ENCODE measurements at regions not wholly inside any gene's neighbourhood (a gene's known extent, or its start where the extent isn't known, plus 50 kb on each side); places are given as distances from the start of the nearest gene placed in this dataset.
"Not testable (repeated sequence)": the region's sequence is repeated elsewhere in the genome, so short reads cannot be mapped to it uniquely, and the experiment has no call there.

DNA sequence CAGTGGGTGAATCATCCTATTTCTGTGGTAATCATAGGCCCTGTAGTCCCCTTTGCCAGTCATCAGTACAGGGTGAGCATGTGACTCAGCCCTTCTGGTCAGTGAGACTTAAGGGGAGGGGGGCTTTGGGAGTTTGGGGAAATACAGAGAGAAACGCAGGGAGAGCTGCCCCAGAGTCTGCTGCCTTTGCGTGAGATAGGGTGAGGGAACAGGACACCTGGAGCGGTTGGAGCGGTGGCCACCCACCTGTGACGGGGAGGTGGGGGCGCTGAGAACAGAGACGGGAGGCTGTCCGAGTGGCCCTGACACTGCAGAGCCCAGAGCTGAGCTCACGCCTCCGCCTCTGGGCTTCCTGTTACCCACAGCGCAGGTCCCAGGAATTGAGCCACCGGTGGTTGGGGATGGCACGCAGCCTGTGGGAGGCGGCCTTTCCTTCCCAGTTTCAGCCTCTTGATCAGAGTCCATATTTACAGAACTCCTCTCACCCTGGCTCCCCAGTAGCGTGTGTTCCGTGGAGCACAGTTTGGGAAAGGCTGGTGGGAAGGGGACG, 92.0 kb upstream of the ERCC6L2 start:
- no peak for DNase-seq

DNA sequence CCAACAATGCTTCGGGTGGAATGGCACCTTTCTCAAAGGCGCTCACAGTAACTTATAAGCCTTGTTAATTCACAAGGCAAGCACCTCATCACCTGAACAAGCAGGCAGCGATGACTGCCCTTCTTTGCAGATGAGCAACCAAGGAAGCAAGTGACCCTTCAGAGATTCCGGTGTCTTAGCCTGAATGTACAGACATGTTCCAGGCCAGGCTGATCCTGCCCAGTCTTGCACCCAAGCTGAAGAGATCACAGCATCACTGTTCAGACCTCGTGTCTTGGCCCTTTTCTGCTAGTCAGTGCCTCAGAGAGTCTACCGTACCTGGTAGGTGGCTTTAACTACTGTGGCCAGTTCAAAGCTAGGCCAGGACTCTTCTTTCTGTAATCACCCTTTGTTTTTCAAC, 94.7 kb upstream of the ERCC6L2 start:
- DNase-seq: no peak

DNA sequence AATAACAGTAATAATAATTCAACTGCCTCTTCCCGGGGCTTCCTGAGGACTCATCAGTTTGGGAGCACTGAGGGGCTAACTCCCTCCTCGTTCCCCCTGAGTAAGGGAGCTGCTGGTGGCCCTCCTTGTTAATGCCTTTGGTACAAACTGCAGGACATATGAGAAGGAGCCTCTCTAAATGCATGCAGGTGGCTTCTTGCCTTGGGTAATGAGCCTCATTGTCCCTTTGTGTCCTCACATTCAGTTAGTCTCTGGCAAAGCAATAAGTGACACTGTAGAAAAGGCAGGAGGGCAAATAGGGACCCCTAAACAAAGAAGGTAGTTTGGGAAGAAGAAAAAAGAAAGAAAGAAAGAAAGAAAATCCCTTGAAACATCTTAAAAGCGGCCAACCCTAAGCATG, 95.4 kb upstream of the ERCC6L2 start:
- DNase-seq: no peak

- DNase-seq: not testable (repeated sequence)
Observed at GRCh38 chr9:95779597-95779996, 95.9 kb upstream of the ERCC6L2 start.

- no peak for DNase-seq
Observed at GRCh38 chr9:95778957-95779356, 96.5 kb upstream of the ERCC6L2 start.

- DNase-seq: no peak
Observed at GRCh38 chr9:95777136-95777535, 98.4 kb upstream of the ERCC6L2 start.

DNA sequence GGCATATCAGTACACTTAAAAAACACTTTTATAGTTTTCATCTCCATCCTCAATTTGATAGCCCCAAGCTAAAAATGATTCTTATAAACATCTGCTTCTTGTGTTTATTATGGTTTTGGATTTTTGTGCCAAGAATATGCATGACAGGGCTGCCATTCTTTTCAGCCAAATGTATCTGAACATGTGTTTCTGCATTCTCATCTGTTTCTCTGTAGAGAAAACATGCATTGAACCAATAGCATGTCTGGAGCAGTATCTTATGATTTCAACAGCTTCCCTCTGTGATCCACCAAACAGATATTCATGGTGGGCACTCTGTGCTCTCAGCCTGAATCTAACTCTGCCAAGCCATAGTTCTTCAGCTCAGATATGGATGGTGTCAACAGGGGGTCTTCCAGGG, 99.3 kb upstream of the ERCC6L2 start:
- no peak for DNase-seq

DNA sequence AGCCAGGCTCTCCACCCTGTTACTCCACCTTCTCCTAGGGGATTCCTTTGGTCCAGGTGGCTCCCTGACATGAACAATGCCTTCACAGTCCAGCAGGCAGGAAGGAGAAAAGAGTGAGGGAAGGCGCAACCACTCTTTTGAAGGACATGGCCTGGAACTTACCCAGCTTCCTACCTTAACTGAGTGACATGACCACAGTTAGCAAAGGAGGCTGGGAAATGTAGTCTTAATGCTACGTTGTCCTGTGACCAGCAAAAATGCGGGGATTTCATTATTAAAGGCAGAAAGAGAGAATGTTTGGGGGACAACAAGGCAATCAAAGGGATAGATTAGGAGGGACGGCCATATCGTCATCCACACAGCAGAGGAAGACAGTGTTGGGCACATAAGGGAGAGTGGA, 100.3 kb upstream of the ERCC6L2 start:
- DNase-seq: no peak

GRCh38 chr9:95773053-95773418, 102.5 kb upstream of the ERCC6L2 start:
- no peak for DNase-seq

DNA sequence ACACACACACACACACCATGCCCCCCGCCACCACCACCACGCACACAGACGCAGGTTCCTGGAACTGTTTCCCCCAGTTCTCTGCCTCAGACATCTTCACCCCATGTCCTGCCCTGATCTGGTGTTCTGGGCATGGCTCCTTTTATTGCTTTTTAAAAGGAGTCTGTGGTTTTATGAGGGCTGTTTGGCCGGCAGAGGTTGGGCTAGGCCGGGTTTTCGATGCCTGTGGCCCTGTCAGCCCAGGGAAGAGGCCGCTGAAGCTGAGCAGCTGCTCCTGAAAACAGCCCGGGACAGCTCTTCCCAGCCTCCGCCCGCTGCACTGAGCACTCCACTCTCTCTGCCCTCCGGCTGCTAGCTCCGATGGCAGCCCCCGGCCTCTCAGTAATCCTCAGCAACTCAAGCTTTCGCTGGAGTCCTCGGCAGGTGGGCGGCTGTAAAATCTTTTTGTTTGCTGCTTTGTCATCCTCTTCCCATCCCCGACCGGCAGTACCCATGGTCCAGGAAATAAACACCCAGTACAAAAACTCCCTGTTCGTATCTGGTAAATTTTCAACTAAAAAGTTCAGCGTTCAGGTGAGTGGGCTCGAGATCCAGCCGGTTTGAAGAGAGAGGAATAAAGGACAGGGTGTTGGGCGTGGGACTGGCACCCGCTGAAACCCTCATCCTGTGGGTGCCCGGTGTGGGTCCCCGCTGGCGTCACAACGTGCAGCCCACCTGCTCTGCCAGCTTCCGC, 103.0 kb upstream of the ERCC6L2 start:
- DNase-seq: no peak

GRCh38 chr9:95771556-95772246, 103.8 kb upstream of the ERCC6L2 start:
- DNase-seq: no peak

DNA sequence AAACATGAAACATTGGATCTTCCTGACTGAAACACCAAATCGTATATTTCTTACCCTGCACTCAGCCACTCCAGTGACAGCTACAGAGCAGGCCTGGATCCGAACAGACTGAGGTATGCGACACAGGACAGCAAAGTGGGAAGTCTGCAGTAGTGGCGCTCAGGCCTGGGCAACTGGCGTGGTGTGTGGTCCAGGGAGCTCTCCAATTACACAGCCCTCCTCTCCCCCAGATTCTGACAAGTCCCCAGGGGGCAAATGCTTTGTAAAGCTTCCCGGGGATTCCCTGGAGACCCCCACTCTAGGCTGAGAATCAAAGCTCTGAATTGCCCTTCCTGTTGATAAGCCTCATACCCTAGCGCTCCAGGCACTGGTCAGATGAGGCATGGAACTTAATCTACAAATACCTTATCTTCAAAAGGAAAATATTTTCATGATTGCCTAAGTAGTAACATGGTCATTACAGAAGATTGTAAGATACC, 104.8 kb upstream of the ERCC6L2 start:
- no peak for DNase-seq

- no peak for DNase-seq
Observed at GRCh38 chr9:95769909-95770433, 105.5 kb upstream of the ERCC6L2 start.

- DNase-seq: no peak
Observed at GRCh38 chr9:95769473-95769872, 106.0 kb upstream of the ERCC6L2 start.

DNA sequence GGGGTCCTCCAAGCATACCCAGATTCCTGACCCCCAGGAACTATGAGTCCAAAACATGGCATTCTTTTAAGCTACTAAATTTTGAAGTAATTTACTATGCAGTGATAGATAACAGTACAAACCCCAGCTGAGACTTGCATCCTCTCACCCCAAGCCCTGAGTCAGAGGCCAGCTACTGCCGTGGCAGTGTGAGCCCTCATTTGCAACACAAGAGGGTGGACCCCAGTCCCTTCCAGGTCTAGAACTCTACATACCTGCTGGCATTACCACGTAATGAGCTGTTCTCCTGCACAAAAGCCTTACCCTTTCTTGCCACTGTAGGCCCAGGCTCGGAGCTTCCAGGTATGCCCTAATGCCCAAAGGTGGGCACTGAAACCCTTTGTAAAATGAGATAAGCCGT, 108.6 kb upstream of the ERCC6L2 start:
- DNase-seq: no peak

DNA sequence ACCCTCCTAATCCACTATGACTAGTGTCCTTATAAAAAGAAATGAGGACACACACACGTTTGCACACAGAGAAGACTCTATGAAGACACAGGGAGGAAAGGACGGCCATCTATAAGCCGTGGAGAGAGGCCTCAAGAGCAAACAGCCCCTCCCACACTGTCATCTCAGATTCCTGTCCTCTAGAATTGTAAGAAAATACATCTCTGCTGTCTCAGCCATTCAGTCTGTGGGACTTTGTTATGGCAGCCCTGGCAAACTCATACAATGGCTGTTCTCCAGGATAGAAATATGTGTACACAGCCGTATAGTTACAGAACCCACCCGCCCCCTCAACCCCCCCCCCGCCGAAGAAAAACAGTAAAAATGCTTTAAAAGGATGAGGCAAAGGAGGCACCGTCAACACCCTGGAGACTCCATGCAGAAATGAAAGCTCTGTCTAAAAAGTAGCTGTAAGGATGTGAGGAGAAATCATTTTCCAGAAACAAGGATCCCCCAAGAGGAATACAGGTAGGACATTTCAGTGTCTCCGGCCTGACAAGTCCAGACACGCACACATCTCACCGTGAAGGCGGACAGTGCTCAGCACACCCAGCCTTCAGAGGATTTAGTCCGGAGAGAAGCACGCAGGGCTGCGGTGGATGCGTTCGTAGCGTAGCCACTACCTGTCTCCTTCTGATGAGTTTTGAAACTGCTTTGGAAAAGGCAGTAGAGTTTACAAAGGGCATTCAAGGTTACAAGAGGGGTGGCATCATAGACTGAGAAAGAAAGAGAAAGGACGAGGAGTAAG, 110.8 kb upstream of the ERCC6L2 start:
- DNase-seq: no peak

DNA sequence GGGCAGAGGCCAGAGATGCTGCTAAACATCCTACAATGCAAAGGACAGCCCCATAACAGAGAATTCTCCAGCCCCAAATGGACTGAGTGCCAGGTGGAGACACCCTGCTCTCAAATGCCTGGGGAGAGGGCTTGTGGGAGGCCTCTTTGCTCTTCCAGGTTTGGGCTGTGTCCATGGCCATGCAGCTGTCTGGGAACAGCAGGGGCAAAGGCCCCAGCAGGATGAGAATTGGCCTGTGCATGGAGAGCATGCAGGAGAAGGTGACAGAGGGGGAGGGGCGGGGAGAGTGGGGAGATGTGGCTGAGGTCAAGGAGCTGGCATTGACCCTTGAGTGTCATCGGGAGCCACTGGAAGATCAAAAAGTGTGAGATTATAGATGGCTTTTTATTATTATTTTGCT, 111.5 kb upstream of the ERCC6L2 start:
- DNase-seq: no peak

GRCh38 chr9:95763006-95763405, 112.5 kb upstream of the ERCC6L2 start:
- no peak for DNase-seq

GRCh38 chr9:95762322-95762721, 113.2 kb upstream of the ERCC6L2 start:
- no peak for DNase-seq

GRCh38 chr9:95760791-95761190, 114.7 kb upstream of the ERCC6L2 start:
- DNase-seq: no peak

DNA sequence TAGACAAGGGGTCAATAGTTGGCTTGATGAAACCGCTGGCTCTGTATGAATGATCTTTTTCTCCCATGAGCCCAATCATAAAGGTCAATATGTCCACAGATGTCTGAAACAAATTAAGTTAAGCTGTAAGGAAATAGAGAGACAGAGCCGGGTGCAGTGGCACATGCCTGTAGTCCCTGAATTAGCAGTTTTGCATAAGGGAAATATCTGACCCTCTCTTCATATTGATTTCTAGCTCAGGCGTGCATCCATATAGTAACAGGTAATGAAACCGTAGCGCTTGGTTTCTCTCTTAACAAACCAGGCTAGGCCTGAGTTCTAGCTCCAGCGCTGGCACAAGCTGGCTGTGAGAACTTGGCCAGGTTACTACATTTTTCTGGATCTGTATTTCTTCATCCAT, 118.1 kb upstream of the ERCC6L2 start:
- DNase-seq: no peak

DNA sequence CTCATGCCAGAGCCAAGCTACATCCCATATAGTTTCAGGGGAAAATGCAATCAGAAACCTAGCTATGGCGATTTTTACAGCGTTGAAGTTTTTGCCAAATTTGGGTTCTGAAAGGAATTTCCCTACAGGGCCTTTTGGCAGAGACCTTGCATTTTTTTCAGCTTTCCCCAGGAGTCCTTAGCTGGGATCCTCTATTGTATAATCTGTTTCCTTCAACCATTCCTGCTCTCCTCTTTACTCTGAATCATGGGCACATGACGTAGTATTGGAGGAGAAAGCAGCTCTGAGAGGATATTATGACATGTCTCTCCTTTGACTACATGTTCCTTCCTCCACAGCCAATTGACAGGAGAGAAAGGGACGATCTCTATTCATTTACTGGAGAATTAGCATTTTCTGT, 118.5 kb upstream of the ERCC6L2 start:
- no peak for DNase-seq

DNA sequence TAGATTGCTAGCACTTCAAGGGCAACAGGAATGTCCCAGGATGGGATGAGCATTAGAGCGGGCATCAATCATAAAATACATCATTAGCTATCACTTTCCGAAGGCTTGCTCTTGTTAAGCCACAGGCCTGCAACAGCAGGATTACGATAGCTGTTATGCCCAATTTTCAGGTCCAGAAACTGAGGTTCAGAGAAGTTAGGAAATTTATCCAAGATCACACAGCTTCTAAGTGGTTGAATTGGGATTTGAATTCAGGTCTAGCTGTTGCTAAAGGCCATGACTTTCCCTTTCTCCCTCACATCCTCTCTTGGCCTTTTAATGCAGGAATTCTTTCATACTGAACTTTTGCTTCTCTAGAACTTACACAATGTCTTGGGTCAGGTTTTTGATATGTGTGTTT, 119.4 kb upstream of the ERCC6L2 start:
- DNase-seq: no peak
